K562 (cell line): ENCODE measurements at regions not wholly inside any gene's neighbourhood (a gene's known extent, or its start where the extent isn't known, plus 50 kb on each side); places are given as distances from the start of the nearest gene placed in this dataset.

Experiments
- ATAC-seq: fragments of 200-7000 bp; cut with Tn5 transposase; 3 replicates; pipeline ENCODE4 v1.9.1; 2020; ENCODE audit warnings: moderate library complexity
- BruUV-seq: library from RNA; stranded (reverse); fragments of 400-500 nt; replicated peaks from 2 replicates; lab custom pipeline; 2021; lab: Mats Ljungman, UMichigan
- CTCF ChIA-PET: fragments of 300-600 bp; formaldehyde crosslinking; extraction: SDS; loops from one replicate; lab custom pipeline; 2021; ENCODE audit warnings: low intra/inter-chr PET ratio; lab: Yijun Ruan, JAX
- POLR2A ChIA-PET: fragments of 300-600, 350-650 bp; sonication (Branson Sonifier 250); formaldehyde crosslinking; extraction: SDS; loops from one replicate; lab custom pipeline; 2021; ENCODE audit warnings: antibody characterized with exemption, inconsistent platforms; lab: Yijun Ruan, JAX
- DNase-seq, 4 experiments: peaks; one replicate each; pipeline versions ENCODE4 v3.0.0 to v3.0.0-alpha.2; 2011 to 2018; ENCODE audit warnings: low spot score in 3 of 4, mixed read lengths in 3 of 4; ENCODE audit errors: extremely low read depth in 1 of 4
- FAIRE-seq: peaks from 2 replicates; lab custom pipeline; 2011; peaks lifted over from hg19 to GRCh38; lab: Jason Lieb, UNC
- H2AFZ ChIP-seq: 2 replicates; pipeline ENCODE4 v1.6.0; 2011; ENCODE audit warnings: low read depth, low read length, control low read depth, inconsistent platforms
- H3K27ac ChIP-seq: fragments of 200-600 bp; 3 replicates; pipeline ENCODE4 v1.8.0; 2011; ENCODE audit warnings: low read depth, mild to moderate bottlenecking, control low read depth, inconsistent platforms, low read length, moderate library complexity, mixed read lengths; ENCODE audit errors: extremely low read depth
- H3K27me3 ChIP-seq, 2 experiments: fragments of 300-600 bp in 1 of 2; 2 replicates in 1 of 2; 3 replicates in 1 of 2; pipeline versions ENCODE4 v1.6.0 to v1.8.0; 2011; ENCODE audit warnings: inconsistent platforms in 2 of 2, low read length in 2 of 2, mild to moderate bottlenecking in 1 of 2, mixed read lengths in 1 of 2, moderate library complexity in 1 of 2; ENCODE audit not compliant: control insufficient read depth in 2 of 2, insufficient read depth in 2 of 2
- H3K36me3 ChIP-seq: fragments of 300-600 bp; 3 replicates; pipeline ENCODE4 v1.8.0; 2011; ENCODE audit warnings: mild to moderate bottlenecking, low read length, inconsistent platforms; ENCODE audit not compliant: control insufficient read depth, insufficient read depth
- H3K4me1 ChIP-seq, 2 experiments: fragments of 200-600 bp in 1 of 2; replicated peaks in 1 of 2; 2 replicates in 1 of 2; 3 replicates in 1 of 2; pipeline versions ENCODE4 v1.5.1 to v1.8.0; 2011; ENCODE audit warnings: inconsistent platforms in 2 of 2, low read length in 2 of 2, mild to moderate bottlenecking in 1 of 2, mixed read lengths in 1 of 2, moderate library complexity in 1 of 2; ENCODE audit not compliant: control insufficient read depth in 2 of 2, insufficient read depth in 2 of 2
- H3K4me2 ChIP-seq: 2 replicates; pipeline ENCODE4 v1.6.1; 2011; ENCODE audit warnings: low read length, control low read depth, inconsistent platforms, mixed read lengths; ENCODE audit not compliant: insufficient read depth
- H3K4me3 ChIP-seq: fragments of 200-600 bp; sonication (generic), shearing (Covaris generic); 2 replicates; pipeline ENCODE4 v1.5.1; 2016; ENCODE audit warnings: control low read depth, inconsistent platforms
- H3K79me2 ChIP-seq: fragments of 200-600 bp; 3 replicates; pipeline ENCODE4 v1.8.0; 2011; ENCODE audit warnings: low read length, inconsistent platforms; ENCODE audit not compliant: control insufficient read depth, insufficient read depth
- H3K9ac ChIP-seq, 2 experiments: 2 replicates each; pipeline versions ENCODE4 v1.6.0 to v1.6.1; 2011; ENCODE audit warnings: low read depth in 2 of 2, low read length in 2 of 2, control low read depth in 1 of 2, inconsistent platforms in 1 of 2, mild to moderate bottlenecking in 1 of 2, mixed read lengths in 1 of 2; ENCODE audit not compliant: insufficient read depth in 1 of 2
- H3K9me1 ChIP-seq: one replicate; pipeline ENCODE4 v1.6.0; 2011; ENCODE audit warnings: inconsistent platforms, mild to moderate bottlenecking, low read length, moderate library complexity; ENCODE audit not compliant: control insufficient read depth, insufficient read depth
- H3K9me3 ChIP-seq: replicated peaks from 2 replicates; pipeline ENCODE4 v1.5.1; 2011; ENCODE audit warnings: low read depth, low read length, inconsistent platforms; ENCODE audit not compliant: control insufficient read depth, insufficient read depth
- H4K20me1 ChIP-seq: replicated peaks from 2 replicates; pipeline ENCODE4 v1.6.1; 2011; ENCODE audit warnings: low read length, inconsistent platforms, mixed read lengths; ENCODE audit not compliant: control insufficient read depth, insufficient read depth
- ARID1B ChIP-seq: fragments of 450-650 bp; IDR thresholded peaks from 2 replicates; pipeline ENCODE4 v1.6.1; 2016; ENCODE audit warnings: antibody characterized with exemption, mild to moderate bottlenecking, inconsistent platforms
- BDP1 ChIP-seq: IDR thresholded peaks from 3 replicates; pipeline ENCODE4 v1.6.1; 2011; ENCODE audit not compliant: insufficient read length, insufficient read depth
- HMGXB4 ChIP-seq: sonication (generic); formaldehyde crosslinking; IDR thresholded peaks from 2 replicates; pipeline ENCODE4 v1.8.1; 2023; ENCODE audit warnings: mild to moderate bottlenecking, missing genetic modification reagents
- NUFIP1 ChIP-seq: fragments of 450-650 bp; IDR thresholded peaks from 2 replicates; pipeline ENCODE4 v1.6.1; 2018; ENCODE audit not compliant: partially characterized antibody
- RBFOX2 ChIP-seq: fragments of 200-400 bp; formaldehyde crosslinking; IDR thresholded peaks from 2 replicates; pipeline ENCODE4 v1.6.1; 2017; ENCODE audit warnings: low read depth, mild to moderate bottlenecking, low read length, moderate library complexity
- SLC30A9 ChIP-seq: fragments of 250-450 bp; sonication (Bioruptor Pico); IDR thresholded peaks from 2 replicates; pipeline ENCODE4 v1.8.0; 2022; ENCODE audit warnings: mild to moderate bottlenecking, moderate library complexity
- SNIP1 ChIP-seq: fragments of 450-650 bp; IDR thresholded peaks from 2 replicates; pipeline ENCODE4 v1.7.1; 2017; ENCODE audit warnings: low read depth, mild to moderate bottlenecking
- WGBS: fragments of 100-300 bp; shearing (Covaris generic); methylation state at CpG from one replicate; pipeline ENCODE4 v1.1.6; 2016; ENCODE audit warnings: low coverage, mixed read lengths; ENCODE audit not compliant: insufficient coverage; ENCODE audit errors: missing lambda C conversion rate; 5-methylcytosine and 5-hydroxymethylcytosine counted together
- in situ Hi-C: fragments of 300-500 bp; cut with MboI; formaldehyde crosslinking; loops from 4 replicates; pipeline ENCODE4 v1.15.0; 2018; ENCODE audit warnings: inconsistent platforms, mixed read lengths
- intact Hi-C: fragments of 100-400 bp; cut with micrococcal nuclease; formaldehyde crosslinking; loops from 2 replicates; pipeline ENCODE4 v1.14.2; 2022

DNA sequence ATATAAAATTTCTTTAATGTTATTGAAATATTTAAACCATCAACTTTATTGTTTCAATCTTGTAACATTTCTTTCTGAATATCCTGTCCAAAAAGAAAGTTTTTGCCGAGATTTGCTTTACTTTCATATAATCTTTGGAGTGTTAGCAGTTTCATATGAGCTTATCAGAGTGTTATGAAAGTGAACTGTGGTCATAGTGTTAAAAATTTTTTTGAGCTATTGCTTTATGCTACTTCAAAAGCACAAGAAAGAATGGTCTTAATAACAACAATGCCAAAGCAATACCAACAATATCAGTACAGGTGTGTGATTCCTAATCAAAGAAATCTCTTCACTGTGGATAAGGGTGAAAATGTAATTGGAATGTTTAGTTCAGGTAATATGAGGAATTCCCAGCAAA is 1994.9 kb upstream of the FLRT2 start:
- TF ChIP-seq HMGXB4 (CRISPR knock-in tag) (no peak), RBFOX2 (no peak), ARID1B (no peak), SNIP1 (no peak), BDP1 (no peak), NUFIP1 (no peak), SLC30A9 (CRISPR knock-in tag) (no peak)
- FAIRE-seq = no peak

More for the DNA sequence above, 1994.9 kb upstream of the FLRT2 start:
- no peaks in the 10 kb centered on the region for H3K79me2 ChIP-seq
- ChIA-PET POLR2A (no interaction called here), CTCF (no interaction called here)
- H3K27ac ChIP-seq = no peak overlapping the region
- no peak overlapping the region for H3K4me3 ChIP-seq
- H3K9ac ChIP-seq = no peak overlapping the region
- no peaks in the 10 kb centered on the region for H3K36me3 ChIP-seq
- intact Hi-C loops = no loop called here
- H2AFZ ChIP-seq = no peak overlapping the region
- no peaks in the 10 kb centered on the region for H3K9me1 ChIP-seq
- WGBS = 0% methylated on average over 1 of the region's 1 CpG
- no TSS peak for BruUV-seq
- H3K4me2 ChIP-seq = no peak overlapping the region
- DNase-seq = no peak
- no peaks in the 10 kb centered on the region for H3K27me3 ChIP-seq
- ATAC-seq = no peak
- H4K20me1 ChIP-seq = no peaks in the 10 kb centered on the region
- no peaks in the 10 kb centered on the region for H3K4me1 ChIP-seq
- no peaks in the 10 kb centered on the region for H3K9me3 ChIP-seq
- in situ Hi-C loops = no loop called here
